ENCODE measurements at regions not wholly inside any gene's neighbourhood (a gene's known extent, or its start where the extent isn't known, plus 50 kb on each side); places are given as distances from the start of the nearest gene placed in this dataset.
A peak's percentile ranks its signal among the peaks of the same experiment; 100 is the strongest.

- H3K27me3 ChIP-seq = no peaks in the 10 kb centered on the region
- peaks cover 0 to 49% (median 12%) of the 10 kb centered on the region in 4 donors for H3K4me1 ChIP-seq
- peak overlapping the region in 1 of 2 donors; percentile 61 for H3K27ac ChIP-seq
- no peak overlapping the region for H3K4me3 ChIP-seq
- intact Hi-C loops (cut with DNase I; ENCODE audit: low total_unique reads) = no loop called here
- no peak for DNase-seq
- H3K36me3 ChIP-seq = no peaks in the 10 kb centered on the region
- H3K9me3 ChIP-seq = no peaks in the 10 kb centered on the region
- no peak for TF ChIP-seq CTCF (IDR thresholded peaks at IDR 0.05)
Observed at GRCh38 chr6:12421596-12421995, 131.4 kb downstream of the EDN1 start.

GRCh38 chr6:12422848-12423247, 132.7 kb downstream of the EDN1 start:
- Histone ChIP-seq H3K9me3 (no peaks in the 10 kb centered on the region), H3K27me3 (no peaks in the 10 kb centered on the region), H3K27ac (peak overlapping the region; percentile 14 to 61), H3K36me3 (no peaks in the 10 kb centered on the region), H3K4me1 (peaks cover 0 to 58% (median 12%) of the 10 kb centered on the region in 4 donors), H3K4me3 (no peak overlapping the region)
- intact Hi-C loops (cut with DNase I; ENCODE audit: low total_unique reads) = no loop called here
- no peak for TF ChIP-seq CTCF (IDR thresholded peaks at IDR 0.05)
- peak; percentile 46 to 83 for DNase-seq

GRCh38 chr6:12423832-12424231, 133.7 kb downstream of the EDN1 start:
- Histone ChIP-seq H3K27ac (peak overlapping the region; percentile 14 to 61), H3K9me3 (no peaks in the 10 kb centered on the region), H3K4me1 (peaks cover 0 to 58% (median 12%) of the 10 kb centered on the region in 4 donors), H3K4me3 (no peak overlapping the region), H3K27me3 (no peaks in the 10 kb centered on the region), H3K36me3 (no peaks in the 10 kb centered on the region)
- intact Hi-C loops (cut with DNase I; ENCODE audit: low total_unique reads) = no loop called here
- no peak for TF ChIP-seq CTCF (IDR thresholded peaks at IDR 0.05)
- DNase-seq = no peak

DNA sequence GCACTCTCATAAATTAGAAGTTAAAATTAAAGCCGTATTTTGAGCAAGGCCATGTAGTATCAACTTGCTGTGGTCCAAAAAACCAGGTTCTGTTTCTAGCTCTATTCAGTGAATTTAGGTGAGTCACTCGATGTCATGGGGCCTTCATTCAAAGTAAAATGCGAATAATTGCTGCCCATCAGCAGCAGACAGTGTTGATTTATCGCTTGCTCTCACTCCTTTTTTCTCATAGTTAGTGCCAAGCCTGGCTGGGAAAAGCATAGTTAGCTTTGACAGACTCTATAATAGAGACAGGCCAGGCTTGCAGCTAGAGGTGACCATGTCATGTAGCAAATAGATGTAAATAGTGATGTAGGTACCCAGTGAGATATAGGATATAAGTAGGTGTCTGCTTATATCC, 136.0 kb downstream of the EDN1 start:
- H3K4me3 ChIP-seq = no peak overlapping the region
- intact Hi-C loops (cut with DNase I; ENCODE audit: low total_unique reads) = no loop called here

DNA sequence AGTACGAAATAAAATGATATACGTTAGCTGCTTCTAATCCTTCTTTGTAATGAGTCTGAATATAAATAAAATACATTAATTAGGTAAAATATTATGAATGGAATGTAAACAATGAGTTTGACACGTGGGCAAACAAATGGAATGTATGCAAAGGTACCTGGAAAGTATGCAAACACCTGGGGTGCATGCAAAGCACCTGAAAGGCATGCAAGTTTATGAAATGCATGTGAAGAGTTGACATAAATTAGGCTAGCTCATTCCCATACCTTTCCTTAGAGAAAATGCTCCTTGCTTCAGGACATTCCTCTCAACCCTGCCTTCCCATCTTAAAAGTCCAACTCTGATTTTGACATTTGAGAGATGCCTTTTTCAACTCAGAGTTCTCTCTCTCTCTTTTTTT, 140.9 kb downstream of the EDN1 start:
- intact Hi-C loops (cut with DNase I; ENCODE audit: low total_unique reads) = no loop called here
- peaks cover 0 to 19% (median 2%) of the 10 kb centered on the region in 4 donors for H3K4me1 ChIP-seq
- no peak overlapping the region for H3K4me3 ChIP-seq
- no peak for DNase-seq
- no peaks in the 10 kb centered on the region for H3K9me3 ChIP-seq
- H3K27ac ChIP-seq = no peak overlapping the region
- TF ChIP-seq CTCF (IDR thresholded peaks at IDR 0.05) = no peak
- H3K36me3 ChIP-seq = no peaks in the 10 kb centered on the region
- no peaks in the 10 kb centered on the region for H3K27me3 ChIP-seq

More for the DNA sequence above, 136.0 kb downstream of the EDN1 start:
- Histone ChIP-seq H3K27me3 (no peaks in the 10 kb centered on the region), H3K9me3 (no peaks in the 10 kb centered on the region), H3K36me3 (no peaks in the 10 kb centered on the region), H3K4me1 (peaks cover 0 to 45% (median 12%) of the 10 kb centered on the region in 4 donors), H3K27ac (peak overlapping the region; percentile 61 to 64)
- DNase-seq = no peak
- TF ChIP-seq CTCF (IDR thresholded peaks at IDR 0.05) = no peak

DNA sequence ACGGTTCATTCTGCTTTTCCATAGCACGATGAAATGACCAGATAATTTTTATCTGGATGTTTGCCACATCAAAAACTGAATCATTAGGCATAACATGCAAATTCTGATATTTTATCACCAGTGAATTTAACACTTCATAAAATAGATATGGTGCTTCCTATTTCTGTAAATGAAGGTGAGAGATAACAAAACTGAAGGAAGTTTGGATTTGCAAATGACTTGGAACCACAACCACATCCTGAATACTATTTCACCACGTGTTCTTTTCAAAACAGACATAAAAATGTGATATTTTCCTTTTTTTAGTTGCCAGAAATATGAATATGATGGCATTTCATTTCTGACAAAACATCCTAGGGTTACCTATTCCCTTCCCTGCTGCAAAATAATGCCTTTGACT, 146.1 kb downstream of the EDN1 start:
- Histone ChIP-seq H3K27ac (peak overlapping the region; percentile 25 to 31), H3K4me1 (peaks cover 0 to 22% (median 5%) of the 10 kb centered on the region in 4 donors), H3K36me3 (no peaks in the 10 kb centered on the region), H3K27me3 (no peaks in the 10 kb centered on the region), H3K9me3 (no peaks in the 10 kb centered on the region), H3K4me3 (no peak overlapping the region)
- intact Hi-C loops (cut with DNase I; ENCODE audit: low total_unique reads) = no loop called here
- no peak for TF ChIP-seq CTCF (IDR thresholded peaks at IDR 0.05)
- DNase-seq = no peak
